ENCODE measurements at regions not wholly inside any gene's neighbourhood (a gene's known extent, or its start where the extent isn't known, plus 50 kb on each side); places are given as distances from the start of the nearest gene placed in this dataset.
"Not testable (repeated sequence)": the region's sequence is repeated elsewhere in the genome, so short reads cannot be mapped to it uniquely, and the experiment has no call there.

DNA sequence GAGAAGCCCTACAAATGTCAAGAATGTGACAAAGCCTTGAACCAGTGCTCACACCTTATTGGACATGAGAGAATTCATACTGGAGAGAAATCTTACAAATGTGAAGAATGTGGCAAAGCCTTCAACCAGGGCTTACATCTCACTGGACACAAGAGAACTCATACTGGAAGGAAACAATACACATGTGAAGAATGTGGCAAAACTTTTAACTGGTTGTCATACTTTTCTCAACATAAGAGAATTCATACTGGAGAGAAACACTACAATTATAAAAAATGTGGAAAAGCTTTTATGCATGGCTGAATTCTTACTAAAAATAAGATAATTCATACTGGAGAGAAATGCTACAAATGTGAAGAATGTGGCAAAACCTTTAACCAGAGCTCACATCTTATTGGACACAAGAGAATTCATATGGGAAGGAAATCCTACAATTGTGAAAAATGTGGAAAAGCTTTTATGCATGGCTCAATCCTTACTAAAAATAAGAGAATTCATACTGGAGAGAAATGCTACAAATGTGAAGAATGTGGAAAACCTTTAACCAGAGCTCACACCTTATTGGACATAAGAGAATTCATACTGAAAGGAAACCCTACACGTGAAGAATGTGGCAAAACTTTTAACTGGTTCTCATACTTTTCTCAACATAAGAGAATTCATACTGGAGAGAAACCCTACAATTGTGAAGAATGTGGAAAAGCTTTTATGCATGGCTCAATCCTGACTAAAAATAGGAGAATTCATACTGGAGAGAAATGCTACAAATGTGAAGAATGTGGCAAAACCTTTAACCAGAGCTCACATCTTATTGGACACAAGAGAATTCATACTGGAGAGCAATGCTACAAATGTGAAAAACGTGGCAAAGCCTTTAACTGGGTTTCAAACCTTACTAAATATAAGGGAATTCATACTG lies 350.6 kb upstream of the NUPR2 start:
- not testable (repeated sequence) for TF ChIP-seq EZH2phosphoT487 (IDR thresholded peaks at IDR 0.05; ENCODE audit: insufficient read depth, low read depth); EZH2 (IDR thresholded peaks at IDR 0.05; ENCODE audit: insufficient read depth, poor library complexity, severe bottlenecking)

Measured in GM23248 (cell line).